PC-3 (cell line): ENCODE measurements at regions not wholly inside any gene's neighbourhood (a gene's known extent, or its start where the extent isn't known, plus 50 kb on each side); places are given as distances from the start of the nearest gene placed in this dataset.

Experiments used
- ATAC-seq: fragments of 200-7000 bp; cut with Tn5 transposase; 2 replicates; pipeline ENCODE4 v1.9.1; 2020; ENCODE audit warnings: mild to moderate bottlenecking, moderate library complexity
- BruUV-seq: library from RNA; stranded (reverse); fragments of 400-500 nt; replicated peaks from 2 replicates; lab custom pipeline; 2021; lab: Mats Ljungman, UMichigan
- CTCF ChIA-PET: fragments of 300-600 bp; sonication (Branson Sonifier 250); formaldehyde crosslinking; loops from one replicate; lab custom pipeline; 2022; ENCODE audit warnings: antibody characterized with exemption; lab: Charles Lee
- POLR2A ChIA-PET: fragments of 300-600 bp; sonication (Branson Sonifier 250); formaldehyde crosslinking; loops from one replicate; lab custom pipeline; 2022; ENCODE audit warnings: antibody characterized with exemption; ENCODE audit not compliant: unreplicated experiment; lab: Charles Lee
- DNase-seq: peaks from one replicate; pipeline ENCODE4 v3.0.0-alpha.2; 2015
- H2AFZ ChIP-seq: fragments of 300-600 bp; sonication (generic); 2 replicates; pipeline ENCODE4 v1.6.0; 2016; ENCODE audit warnings: antibody characterized with exemption, low read length
- H3F3A ChIP-seq: fragments of 300-600 bp; sonication (generic); one replicate; pipeline ENCODE4 v1.6.0; 2017; ENCODE audit warnings: antibody characterized with exemption, low read length, control low read depth, mild to moderate bottlenecking; ENCODE audit not compliant: unreplicated experiment
- H3K27ac ChIP-seq: fragments of 300-600 bp; sonication (generic); 2 replicates; pipeline ENCODE4 v1.5.1; 2016; ENCODE audit warnings: mild to moderate bottlenecking, low read length
- H3K27me3 ChIP-seq: fragments of 300-600 bp; sonication (generic); 2 replicates; pipeline ENCODE4 v1.6.1; 2016; ENCODE audit warnings: low read length, mixed read lengths
- H3K36me3 ChIP-seq: fragments of 300-600 bp; sonication (generic); 2 replicates; pipeline ENCODE4 v1.6.1; 2016; ENCODE audit warnings: low read depth, mixed run types, low read length, mixed read lengths
- H3K4me1 ChIP-seq: fragments of 300-600 bp; sonication (generic); 2 replicates; pipeline ENCODE4 v1.5.1; 2016; ENCODE audit warnings: low read length; ENCODE audit not compliant: insufficient read depth
- H3K4me2 ChIP-seq: fragments of 300-600 bp; sonication (generic); 2 replicates; pipeline ENCODE4 v1.6.0; 2016; ENCODE audit warnings: low read length
- H3K4me3 ChIP-seq: fragments of 300-600 bp; sonication (generic); 2 replicates; pipeline ENCODE4 v1.5.1; 2016; ENCODE audit warnings: mild to moderate bottlenecking, low read length, mixed read lengths
- H3K79me2 ChIP-seq: fragments of 300-600 bp; sonication (generic); 2 replicates; pipeline ENCODE4 v1.6.1; 2017; ENCODE audit warnings: low read length, mixed read lengths
- H3K9ac ChIP-seq: fragments of 300-600 bp; sonication (generic); 2 replicates; pipeline ENCODE4 v1.6.0; 2016; ENCODE audit warnings: mild to moderate bottlenecking, low read length
- H3K9me2 ChIP-seq: fragments of 300-600 bp; sonication (generic); replicated peaks from 2 replicates; pipeline ENCODE4 v1.6.1; 2016; ENCODE audit warnings: mixed run types, low read length, mixed read lengths
- H3K9me3 ChIP-seq: fragments of 300-600 bp; sonication (generic); 2 replicates; pipeline ENCODE4 v1.6.1; 2016; ENCODE audit warnings: low read length, mixed read lengths
- H4K20me1 ChIP-seq: fragments of 300-600 bp; sonication (generic); 2 replicates; pipeline ENCODE4 v1.6.1; 2016; ENCODE audit warnings: low read length, mixed read lengths
- EZH2 ChIP-seq: fragments of 300-600 bp; sonication (generic); IDR thresholded peaks from one replicate; pipeline ENCODE4 v1.6.1; 2017; ENCODE audit warnings: antibody characterized with exemption, mild to moderate bottlenecking, low read length; ENCODE audit not compliant: unreplicated experiment
- EZH2phosphoT487 ChIP-seq: fragments of 300-600 bp; sonication (generic); IDR thresholded peaks from 2 replicates; pipeline ENCODE4 v1.6.1; 2018; ENCODE audit warnings: mild to moderate bottlenecking, antibody characterized with exemption, low read length, borderline replicate concordance
- intact Hi-C: fragments of 100-400 bp; cut with micrococcal nuclease; formaldehyde crosslinking; loops from 2 replicates; pipeline ENCODE4 v1.9.0; 2023
- TF ChIP-seq, protein P1 (sequence below): fragments of 300-600 bp; sonication (generic); conservative IDR thresholded peaks from 2 replicates; pipeline ENCODE4 v1.5.1; 2017; ENCODE audit warnings: antibody characterized with exemption, low read depth, mild to moderate bottlenecking, low read length

DNA sequence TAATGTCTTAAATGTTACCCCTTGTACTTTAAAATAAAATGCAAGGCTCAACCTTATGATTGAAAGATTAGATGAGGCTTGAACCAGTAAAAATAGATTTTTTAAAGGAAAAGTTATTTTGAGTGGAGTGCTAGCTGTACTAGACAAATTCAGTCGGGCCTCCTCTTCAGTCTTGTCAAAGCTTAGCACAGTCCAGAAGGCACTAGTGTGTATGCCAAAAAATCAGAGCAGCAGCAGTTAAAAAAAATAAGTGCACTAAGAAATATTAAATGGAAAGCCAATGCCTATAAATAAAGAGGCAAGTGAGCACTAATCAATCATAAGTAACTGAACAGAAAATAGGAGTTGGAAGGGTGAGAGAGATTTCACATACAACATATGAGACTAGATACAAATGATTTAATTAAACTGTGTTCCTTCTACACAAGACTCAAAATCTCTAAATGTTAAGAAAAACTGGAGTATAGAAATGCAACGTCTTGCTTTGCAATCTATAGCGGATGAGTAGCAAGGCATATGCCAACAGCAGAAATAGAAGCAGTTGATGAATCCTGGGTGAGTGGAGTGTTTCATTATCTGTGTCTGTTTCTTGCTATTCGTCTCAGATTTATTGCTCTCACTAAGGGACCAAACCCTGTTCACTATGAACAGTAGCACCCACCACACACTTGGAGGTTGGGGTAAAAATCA is 172.1 kb downstream of the ETNK1 start:
- Histone ChIP-seq H3K4me1 (no peaks in the 10 kb centered on the region), H3K4me3 (no peak overlapping the region), H3K36me3 (no peaks in the 10 kb centered on the region), H4K20me1 (no peaks in the 10 kb centered on the region), H3K9ac (no peak overlapping the region), H3K9me2 (no peaks in the 10 kb centered on the region), H3K27ac (no peak overlapping the region), H3K79me2 (no peaks in the 10 kb centered on the region), H2AFZ (no peak overlapping the region), H3F3A (no peaks in the 10 kb centered on the region), H3K4me2 (no peak overlapping the region), H3K27me3 (0 out of 2 replicates have a peak, but pooled peaks cover 7% of the 10 kb centered on the region), H3K9me3 (no peaks in the 10 kb centered on the region)
- POLR2A ChIA-PET: no interaction called here
- intact Hi-C loops: no loop called here
- no TSS peak for BruUV-seq
- DNase-seq (no peak), ATAC-seq (no peak)
- TF ChIP-seq EZH2 (no peak), EZH2phosphoT487 (no peak)
- TF ChIP-seq, protein P1, sequence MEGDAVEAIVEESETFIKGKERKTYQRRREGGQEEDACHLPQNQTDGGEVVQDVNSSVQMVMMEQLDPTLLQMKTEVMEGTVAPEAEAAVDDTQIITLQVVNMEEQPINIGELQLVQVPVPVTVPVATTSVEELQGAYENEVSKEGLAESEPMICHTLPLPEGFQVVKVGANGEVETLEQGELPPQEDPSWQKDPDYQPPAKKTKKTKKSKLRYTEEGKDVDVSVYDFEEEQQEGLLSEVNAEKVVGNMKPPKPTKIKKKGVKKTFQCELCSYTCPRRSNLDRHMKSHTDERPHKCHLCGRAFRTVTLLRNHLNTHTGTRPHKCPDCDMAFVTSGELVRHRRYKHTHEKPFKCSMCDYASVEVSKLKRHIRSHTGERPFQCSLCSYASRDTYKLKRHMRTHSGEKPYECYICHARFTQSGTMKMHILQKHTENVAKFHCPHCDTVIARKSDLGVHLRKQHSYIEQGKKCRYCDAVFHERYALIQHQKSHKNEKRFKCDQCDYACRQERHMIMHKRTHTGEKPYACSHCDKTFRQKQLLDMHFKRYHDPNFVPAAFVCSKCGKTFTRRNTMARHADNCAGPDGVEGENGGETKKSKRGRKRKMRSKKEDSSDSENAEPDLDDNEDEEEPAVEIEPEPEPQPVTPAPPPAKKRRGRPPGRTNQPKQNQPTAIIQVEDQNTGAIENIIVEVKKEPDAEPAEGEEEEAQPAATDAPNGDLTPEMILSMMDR: no peak
- CTCF ChIA-PET: no interaction called here

DNA sequence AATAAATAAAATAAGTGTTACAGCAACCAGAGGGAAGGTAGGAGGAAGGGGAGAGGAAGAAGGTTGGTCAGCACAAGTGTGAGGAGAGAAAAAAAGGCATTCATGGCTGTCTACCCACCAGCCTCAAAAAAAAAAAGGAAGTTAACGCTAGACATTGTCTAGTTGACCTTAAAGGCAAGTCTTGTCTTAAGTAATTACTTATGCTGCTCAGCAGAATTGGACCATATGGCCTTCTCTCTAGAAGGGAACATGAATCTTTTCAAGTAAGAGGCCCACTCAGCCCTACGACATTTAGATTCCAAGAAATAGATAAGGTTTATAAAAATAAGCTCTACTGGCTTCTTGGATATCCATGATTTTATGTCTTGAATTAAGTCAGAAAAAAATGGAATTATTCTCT is 172.7 kb downstream of the ETNK1 start:
- Histone ChIP-seq H3K9ac (no peak overlapping the region), H3K4me3 (no peak overlapping the region), H3K4me2 (no peak overlapping the region), H3K27me3 (0 out of 2 replicates have a peak, but pooled peaks cover 7% of the 10 kb centered on the region), H3K4me1 (no peaks in the 10 kb centered on the region), H2AFZ (no peak overlapping the region), H3K79me2 (no peaks in the 10 kb centered on the region), H3F3A (no peaks in the 10 kb centered on the region), H3K9me3 (no peaks in the 10 kb centered on the region), H4K20me1 (no peaks in the 10 kb centered on the region), H3K36me3 (no peaks in the 10 kb centered on the region), H3K27ac (no peak overlapping the region), H3K9me2 (no peaks in the 10 kb centered on the region)
- no peak for DNase-seq
- BruUV-seq: no TSS peak
- intact Hi-C loops: no loop called here
- ATAC-seq: no peak
- ChIA-PET POLR2A (no interaction called here), CTCF (no interaction called here)
- TF ChIP-seq, protein P1: no peak
- TF ChIP-seq EZH2phosphoT487: no peak
- no peak for TF ChIP-seq EZH2

DNA sequence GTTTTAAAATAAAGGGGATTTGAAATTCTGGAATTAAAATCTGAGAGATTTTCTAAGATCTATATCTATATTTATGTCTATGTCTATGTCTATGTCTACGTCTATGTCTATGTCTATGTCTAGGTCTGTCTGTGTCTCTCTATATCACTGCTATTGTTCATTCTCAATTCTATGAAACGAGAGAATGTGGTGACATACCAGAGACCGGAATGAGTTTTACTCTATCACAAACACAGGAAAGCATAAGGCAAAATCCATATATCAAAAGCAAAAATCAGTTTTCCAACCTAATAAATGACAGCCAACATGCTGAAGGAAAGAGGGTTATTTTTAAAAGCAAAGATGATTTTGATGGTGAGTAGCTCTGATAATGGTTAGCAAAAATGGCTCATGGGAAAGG is 173.1 kb downstream of the ETNK1 start:
- no peak for TF ChIP-seq EZH2phosphoT487
- TF ChIP-seq, protein P1: no peak
- TF ChIP-seq EZH2: no peak
- H3K9me3 ChIP-seq: no peaks in the 10 kb centered on the region
- no peaks in the 10 kb centered on the region for H3K4me1 ChIP-seq
- H3K27ac ChIP-seq: no peak overlapping the region
- H3K36me3 ChIP-seq: no peaks in the 10 kb centered on the region
- intact Hi-C loops: no loop called here
- H3K4me2 ChIP-seq: no peak overlapping the region
- CTCF ChIA-PET: no interaction called here
- no peak overlapping the region for H3K4me3 ChIP-seq
- H2AFZ ChIP-seq: no peak overlapping the region
- H4K20me1 ChIP-seq: no peaks in the 10 kb centered on the region
- no peaks in the 10 kb centered on the region for H3K9me2 ChIP-seq
- POLR2A ChIA-PET: no interaction called here
- no peaks in the 10 kb centered on the region for H3F3A ChIP-seq
- H3K79me2 ChIP-seq: no peaks in the 10 kb centered on the region
- no peak for ATAC-seq
- DNase-seq: no peak
- 0 out of 2 replicates have a peak, but pooled peaks cover 7% of the 10 kb centered on the region for H3K27me3 ChIP-seq
- H3K9ac ChIP-seq: no peak overlapping the region
- BruUV-seq: no TSS peak
